ENCODE measurements at regions not wholly inside any gene's neighbourhood (a gene's known extent, or its start where the extent isn't known, plus 50 kb on each side); places are given as distances from the start of the nearest gene placed in this dataset.

DNA sequence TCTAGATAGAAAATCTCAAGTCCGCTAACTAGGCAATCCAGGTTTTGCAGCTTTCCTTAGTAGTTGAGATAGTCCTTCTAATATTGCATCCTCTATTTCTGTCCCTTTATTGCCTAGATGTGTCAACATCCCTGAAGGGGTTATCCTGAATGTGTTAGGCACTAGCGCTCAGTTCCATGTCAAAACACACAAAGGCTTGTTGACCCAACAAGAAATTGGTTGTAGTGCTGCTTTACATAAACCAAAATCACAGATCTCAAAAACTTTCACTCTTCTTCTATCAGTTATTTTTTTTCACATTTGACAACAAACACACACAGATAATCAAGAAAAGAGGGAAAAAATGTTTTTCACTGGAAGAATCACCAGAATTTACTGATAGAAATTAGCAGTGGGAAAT is 51.4 kb upstream of the SOX2 start:
- no peak for FAIRE-seq

DNA sequence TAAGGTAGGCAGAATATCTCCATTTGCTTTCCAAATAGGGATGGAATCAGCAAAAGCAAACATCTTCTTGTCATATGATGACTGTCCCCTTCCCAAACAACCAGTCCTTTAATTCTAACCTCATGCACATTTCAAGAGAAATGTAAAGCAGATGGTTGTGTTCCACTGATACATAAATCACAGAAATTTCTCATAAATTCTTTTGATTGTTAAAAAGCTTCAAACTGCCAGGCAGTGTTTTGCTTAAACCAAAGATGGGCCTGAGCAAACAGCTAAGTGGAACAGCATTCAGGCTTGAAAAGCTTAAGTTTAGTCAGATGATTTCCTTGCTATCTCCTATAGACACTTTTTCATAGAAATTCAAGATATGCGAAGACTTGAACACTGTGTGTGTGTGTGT is 74.3 kb upstream of the SOX2 start:
- FAIRE-seq = no peak

DNA sequence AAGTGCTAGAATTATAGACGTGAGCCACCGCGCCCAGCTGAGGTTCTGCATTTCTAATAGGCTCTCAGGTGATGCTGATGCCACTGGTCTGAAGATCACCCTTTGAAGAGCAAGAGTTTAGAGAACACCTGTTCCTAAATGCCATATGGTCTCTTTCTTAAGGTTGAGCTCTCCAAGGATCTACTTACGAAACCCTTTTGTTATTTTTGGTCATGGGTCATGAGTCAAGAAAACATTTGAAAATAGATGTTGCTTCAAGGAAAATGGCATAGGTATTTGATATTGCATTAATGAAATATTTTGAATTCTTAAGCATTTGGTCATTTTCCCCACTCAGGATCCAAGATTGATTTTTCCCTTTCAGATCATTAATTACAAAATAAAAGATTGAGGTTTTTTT is 74.7 kb upstream of the SOX2 start:
- no peak for FAIRE-seq

DNA sequence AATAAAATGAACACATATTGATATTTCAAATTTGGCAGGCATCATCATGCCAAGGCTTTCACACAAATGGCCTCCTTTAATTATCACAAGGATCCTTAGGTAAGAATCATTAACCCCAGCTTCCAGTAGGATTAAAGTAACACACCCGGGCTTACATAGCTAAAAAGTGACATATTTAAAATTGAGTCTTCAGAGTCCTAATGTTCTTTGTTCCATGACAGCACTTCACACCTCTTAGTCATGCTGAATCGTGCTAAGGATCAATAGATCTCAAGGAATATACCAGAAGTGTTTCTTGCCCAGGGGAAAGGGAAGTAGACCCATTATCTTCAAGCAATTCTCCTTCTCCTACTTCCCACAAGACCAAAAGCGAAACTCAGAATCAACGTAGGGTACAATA is 76.6 kb upstream of the SOX2 start:
- FAIRE-seq = no peak

DNA sequence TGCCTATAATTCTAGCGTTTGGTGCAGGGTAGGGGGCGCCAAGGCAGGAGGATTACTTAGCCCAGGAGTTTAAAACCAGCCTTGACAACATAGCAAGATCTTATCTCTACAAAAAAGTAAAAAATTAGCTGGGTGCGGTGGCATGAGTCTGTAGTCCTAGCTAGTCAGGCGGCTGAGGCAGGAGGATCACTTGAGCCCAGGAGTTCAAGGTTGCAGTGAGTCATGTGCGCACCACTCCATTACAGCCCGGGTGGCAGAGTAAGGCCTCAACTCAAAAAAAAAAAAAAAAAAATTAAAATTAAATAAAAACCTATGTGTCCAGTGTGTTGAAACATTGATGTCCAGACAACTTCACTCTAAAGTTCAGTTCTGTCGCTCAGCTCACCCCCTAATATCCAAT is 78.2 kb upstream of the SOX2 start:
- no peak for FAIRE-seq

DNA sequence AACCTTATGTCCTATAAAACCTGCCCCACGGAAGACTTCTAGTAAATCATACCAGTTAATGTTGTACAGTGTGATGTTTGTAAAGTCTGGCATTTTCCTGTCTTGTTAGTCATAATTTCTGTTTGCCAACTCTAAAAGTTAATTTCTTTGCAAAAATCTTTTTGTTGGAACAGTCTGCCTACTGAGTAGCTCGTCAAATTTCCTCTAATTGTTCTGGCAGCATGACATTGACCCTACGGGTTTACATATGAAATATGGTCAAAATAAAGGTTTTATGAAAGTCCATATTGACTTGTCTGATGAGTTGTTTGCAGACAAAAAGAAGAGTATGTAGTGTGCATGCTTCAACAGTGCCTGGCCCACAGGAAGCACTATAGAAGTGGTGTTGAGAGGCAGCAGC is 79.8 kb upstream of the SOX2 start:
- FAIRE-seq = no peak

DNA sequence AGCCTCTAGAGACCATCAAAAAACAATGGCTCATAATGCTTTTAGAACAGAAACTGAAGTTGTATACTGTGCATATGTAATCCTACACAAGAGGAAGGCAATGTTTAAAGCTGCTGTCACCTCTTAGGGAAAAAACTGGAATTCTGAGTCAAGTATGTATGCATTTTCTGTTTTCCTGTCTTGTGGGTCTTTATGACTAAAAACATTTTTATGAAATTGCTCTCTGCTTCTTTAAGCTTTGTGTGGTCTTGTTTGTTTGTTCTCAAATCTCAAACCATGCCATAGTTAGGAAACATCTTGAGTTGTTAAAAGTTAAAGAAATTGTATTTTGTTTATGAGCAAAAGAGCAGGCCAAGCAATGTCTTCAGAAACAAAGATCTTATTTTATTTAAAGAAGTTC is 80.9 kb upstream of the SOX2 start:
- FAIRE-seq = no peak

DNA sequence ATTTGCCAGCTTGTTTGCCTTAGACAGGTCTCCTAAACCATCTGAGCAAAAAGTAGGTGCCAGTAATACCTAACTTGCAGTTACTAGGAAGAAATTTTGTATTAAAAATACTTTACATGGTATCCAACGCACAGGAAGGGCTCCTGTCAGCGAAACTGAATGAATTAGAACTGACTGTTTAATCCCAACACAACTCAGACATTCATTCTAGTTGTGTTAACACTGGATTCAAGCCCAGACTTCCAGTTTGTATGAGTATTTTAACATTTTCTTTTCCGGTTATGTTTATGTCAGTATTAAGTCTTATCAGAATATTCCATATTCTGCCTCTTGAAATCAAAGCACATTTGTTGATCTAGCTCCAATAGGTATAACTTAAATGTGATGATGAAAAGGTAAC is 82.0 kb upstream of the SOX2 start:
- no peak for FAIRE-seq

DNA sequence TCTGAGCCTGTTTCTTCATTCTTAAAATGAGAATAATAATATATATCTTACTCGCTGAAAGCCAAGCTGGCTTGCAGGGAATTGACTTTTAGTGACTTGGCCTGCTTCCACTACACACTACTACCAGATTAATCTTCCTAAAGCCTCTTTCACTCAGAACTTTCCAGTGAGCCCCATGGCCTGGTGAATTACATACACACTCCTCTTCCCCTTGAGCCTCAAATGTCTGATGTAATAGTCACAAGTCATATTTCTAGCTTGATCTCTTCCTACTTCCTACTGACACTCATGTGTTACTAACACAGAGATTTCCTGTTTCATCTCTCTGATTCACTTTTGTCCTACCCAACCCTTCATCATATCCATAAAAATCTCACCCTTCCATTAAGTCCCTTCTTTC is 82.7 kb upstream of the SOX2 start:
- no peak for FAIRE-seq

DNA sequence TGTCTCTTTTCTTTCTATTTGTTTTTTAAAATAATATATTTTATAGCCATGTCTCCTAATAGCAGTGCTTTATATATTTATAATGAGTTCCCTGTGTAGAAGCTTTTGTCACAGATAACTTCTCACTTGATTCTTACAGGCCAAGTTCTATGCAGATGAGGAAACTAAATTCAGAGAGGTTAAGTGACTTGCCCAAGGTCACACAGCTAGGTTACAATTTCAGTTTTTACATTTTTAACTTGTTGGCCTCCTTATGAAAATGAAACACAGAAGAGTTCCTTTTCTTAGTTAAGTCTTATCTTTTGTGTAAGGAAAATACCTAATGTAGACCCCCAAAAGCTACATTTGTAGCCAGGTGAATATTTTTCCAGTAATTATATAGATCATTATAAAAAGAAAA is 83.3 kb upstream of the SOX2 start:
- no peak for FAIRE-seq

DNA sequence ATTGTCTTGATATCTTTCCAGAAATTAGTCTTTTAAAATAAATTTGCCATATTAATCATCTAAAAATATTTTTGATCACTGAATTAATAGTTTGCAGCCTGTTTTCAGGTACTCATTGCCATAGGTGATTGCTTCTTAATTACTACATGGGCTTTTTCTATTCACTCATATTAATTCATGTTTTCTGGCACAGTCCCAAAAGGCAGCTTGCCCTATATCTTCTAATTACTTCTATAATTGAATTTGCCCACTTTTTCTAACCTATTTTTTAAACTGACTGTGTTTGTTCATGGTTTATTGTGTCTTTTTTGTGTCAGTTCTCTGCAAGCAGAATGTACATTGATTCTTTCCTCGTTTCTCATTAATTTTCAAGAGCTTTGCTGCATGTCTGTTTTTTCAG is 85.7 kb upstream of the SOX2 start:
- no peak for FAIRE-seq

DNA sequence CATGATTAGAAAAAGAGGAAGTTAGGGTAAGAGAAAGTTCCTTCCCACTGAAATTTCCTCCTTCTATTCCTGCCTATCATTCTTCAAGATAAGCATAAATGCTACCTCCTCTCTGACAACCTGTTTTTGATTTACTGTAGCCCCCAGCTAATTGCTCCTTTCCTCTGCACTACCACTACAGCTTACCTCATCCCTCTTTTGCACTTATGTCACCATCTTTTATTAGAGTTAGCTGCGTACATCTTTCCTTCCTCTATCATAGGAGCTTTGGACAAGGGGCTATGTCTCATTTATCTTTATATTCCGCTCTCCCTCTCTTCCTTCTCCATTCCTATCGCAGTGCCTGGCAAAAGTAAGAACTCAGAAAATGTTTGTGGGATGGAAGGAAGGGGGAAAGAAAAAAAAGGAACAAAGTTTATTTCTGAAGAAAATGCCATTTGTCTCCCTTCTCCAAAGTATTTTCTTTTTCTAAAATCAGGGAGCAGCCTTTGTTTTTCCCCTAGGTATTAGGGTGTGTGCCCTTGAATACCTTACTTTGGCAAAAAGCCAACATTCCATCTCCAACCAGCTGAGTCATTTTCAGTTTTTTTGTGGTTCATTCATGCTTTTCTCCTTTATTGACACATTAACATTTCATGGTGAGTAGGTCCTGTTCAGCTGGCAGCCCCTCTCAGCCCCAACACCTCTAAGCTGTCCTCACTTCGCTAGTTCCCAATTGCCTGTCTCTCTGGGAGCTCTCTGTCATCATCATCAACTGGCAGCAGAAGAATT is 87.6 kb upstream of the SOX2 start:
- no peak for FAIRE-seq

DNA sequence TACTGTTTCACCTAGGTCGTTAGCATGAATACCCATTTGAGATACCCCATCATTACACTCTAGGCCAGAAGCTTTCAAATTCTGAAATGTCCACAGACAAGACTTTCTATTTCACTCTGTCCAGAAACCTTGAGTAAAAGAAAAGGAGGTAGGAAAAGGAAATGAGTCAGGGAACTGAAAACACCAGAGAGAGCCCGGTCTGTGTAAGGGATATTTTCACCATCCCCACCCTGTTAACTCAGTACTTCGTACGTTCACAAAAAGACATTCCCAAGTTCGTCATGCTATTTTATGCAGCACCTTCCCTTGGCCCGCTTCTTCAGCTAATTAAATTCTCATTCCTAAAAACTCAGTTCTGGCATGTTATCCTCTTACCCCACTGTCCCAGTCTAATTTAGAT is 89.4 kb upstream of the SOX2 start:
- no peak for FAIRE-seq

DNA sequence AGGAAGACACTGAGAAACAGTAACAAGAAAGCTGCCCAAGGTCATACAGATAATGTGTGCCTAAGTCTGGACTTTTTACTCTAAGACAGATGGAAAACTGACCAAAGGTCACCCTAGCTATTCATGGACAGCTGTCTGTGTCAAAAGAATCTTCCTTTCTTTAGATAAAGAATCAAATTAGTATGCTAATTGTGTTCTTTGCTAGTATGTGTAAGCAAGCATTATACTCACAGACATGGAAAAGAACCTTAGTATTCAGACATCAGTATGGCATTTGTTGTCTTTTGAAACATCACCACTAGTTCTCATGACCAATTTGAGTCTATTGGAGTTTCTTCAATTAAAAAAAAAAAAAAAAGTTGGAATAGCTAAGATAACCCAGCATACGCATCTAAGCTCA is 91.8 kb upstream of the SOX2 start:
- no peak for FAIRE-seq

DNA sequence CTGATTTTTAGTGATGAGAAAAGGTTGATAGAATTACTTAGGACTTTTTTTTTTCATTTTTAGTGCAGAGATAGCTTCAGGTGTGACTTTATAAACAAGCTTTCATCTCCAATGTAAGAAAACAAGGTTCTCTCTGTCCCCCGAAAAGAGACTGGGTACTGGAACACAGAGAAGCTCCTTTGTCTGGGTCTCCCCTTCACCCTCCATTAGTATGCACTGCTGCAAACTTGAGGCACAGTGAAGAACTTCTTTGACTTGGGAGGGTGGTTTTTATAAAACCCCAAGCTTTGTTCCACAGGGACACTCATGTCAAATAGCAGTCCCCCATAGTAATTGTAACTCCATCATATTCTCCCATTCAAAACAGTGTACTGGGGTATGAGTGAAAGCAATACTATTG is 93.5 kb upstream of the SOX2 start:
- no peak for FAIRE-seq

DNA sequence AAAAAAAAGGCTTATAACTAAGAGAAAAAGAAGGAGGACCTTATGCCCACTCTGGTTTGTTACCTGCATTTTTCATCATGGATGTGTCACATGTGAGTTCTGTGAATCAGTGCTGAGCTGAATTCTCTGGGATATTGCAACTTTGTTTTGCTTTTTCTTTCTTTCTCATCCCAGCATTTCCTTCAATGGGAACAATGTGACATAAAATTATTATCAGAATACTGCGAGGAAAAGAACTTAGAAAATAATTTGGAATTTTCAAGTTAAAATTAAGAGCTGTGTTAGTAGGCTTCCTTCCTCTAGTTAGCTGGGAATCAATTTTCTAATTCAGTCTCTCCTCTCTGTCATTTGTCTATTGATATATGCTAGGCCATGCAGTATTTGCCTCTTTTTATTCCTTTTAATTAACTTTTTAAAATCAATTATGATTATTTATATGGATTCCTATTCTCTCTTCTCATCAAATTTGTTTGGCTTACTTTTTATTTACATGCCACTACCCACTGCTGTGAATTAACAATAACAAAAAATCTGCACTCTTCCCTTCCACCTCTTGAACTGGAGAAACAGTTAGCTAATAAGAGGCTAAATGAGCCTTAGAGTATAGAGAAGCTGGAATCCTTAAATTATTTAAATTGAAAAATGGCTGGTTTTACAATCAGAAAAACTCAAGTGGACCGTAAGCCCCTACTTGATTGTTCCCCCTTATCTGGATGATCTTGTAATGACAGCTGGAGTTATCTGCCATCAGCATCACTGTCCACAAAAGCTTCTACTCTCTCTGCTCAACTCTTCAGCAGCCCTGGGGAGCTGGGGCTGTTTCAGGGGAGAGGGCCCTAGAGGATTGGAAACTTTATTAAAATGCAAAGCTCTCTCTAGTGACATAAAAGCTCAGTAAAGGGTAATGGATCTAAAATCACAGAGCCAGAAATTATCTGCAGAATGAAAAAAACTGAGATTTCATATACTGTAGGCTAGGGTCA is 95.3 kb upstream of the SOX2 start:
- FAIRE-seq = no peak

DNA sequence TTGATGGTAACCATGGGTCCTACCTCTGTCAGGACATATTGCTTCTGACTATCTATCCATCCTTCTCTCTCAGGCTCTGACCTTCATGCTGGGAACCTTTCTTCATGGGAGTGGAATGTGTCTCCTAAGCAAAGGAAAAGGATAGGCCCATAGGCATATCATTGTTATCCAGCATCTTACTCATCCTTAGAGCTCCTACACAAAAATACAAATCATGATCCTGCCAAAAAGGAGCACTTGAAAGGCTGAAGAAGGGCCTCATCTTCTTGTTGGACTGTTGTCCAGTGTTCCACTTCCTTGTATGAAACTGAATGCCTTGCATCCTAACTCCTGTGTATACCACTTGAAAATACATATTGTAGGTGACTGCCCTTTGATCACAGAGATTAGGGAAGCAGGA is 96.1 kb upstream of the SOX2 start:
- no peak for FAIRE-seq

DNA sequence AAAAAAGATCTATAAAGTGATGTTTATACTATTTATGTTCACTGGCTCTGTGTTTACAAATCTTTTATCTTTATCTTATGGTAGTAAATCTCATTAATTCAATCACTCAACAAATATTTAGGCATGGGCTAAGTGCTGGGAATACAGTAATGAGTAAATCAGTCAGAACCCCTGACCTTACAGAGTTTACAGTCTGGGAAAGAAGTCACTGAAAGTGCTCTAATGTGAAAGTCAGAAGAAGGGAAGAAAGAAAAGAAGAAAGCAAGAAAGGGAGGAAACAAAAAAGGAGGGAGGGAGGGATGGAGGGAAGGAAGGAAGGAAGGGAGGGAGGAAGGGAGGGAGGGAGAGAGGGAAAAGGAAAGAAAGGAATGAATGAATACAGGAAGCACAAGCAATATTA is 96.8 kb upstream of the SOX2 start:
- FAIRE-seq = no peak

DNA sequence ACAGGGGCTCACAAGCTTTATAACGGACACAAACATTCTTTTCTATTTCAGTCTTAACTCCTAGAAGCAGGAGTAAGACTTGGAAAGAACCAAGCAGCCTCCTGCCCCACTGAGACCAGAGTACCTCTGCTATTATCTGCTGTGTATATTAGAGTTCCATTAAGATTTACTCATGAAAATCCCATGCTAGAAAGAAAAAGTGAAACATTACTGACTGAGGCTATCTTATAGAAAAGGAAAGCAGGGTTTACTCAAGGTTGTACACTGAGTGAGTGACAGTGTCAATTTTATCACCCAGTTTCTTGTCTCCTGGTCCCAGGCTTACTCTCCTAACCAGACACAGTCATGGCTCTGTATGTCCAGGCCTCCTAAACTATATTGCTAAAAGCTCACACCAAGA is 97.9 kb upstream of the SOX2 start:
- FAIRE-seq = no peak

DNA sequence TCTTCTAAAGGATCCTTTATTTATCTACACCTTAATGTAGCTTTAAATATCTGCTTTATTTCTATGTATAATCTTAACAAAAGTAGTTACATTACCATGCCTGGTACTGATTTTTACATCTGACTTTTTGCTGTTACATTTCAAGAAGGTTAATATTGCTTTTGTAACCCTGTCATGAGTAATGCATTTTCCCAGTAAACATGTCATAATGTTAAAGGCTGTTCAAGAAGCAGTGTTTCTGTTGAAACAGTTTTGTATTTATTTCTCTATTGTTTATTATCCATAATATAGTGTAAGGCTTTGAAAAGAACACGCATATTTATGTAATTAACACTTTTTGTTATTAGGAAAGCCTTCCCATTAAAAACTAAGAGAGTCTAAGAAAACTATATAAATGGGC is 98.5 kb upstream of the SOX2 start:
- no peak for FAIRE-seq

DNA sequence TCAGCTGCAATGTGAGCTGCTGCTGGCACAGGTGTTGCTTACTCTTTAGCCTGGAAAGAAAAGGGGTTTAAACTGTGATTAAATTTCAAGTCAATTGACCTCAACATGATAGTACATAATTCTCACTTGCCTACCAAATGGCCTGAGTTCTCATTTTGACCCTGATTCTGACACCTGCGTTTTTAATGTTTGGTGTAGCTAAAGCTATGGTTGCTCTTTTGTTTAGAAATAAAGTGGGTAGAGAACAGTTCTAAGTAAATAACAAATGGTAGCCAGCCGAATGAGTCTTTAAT is 100.8 kb upstream of the SOX2 start:
- FAIRE-seq = no peak

DNA sequence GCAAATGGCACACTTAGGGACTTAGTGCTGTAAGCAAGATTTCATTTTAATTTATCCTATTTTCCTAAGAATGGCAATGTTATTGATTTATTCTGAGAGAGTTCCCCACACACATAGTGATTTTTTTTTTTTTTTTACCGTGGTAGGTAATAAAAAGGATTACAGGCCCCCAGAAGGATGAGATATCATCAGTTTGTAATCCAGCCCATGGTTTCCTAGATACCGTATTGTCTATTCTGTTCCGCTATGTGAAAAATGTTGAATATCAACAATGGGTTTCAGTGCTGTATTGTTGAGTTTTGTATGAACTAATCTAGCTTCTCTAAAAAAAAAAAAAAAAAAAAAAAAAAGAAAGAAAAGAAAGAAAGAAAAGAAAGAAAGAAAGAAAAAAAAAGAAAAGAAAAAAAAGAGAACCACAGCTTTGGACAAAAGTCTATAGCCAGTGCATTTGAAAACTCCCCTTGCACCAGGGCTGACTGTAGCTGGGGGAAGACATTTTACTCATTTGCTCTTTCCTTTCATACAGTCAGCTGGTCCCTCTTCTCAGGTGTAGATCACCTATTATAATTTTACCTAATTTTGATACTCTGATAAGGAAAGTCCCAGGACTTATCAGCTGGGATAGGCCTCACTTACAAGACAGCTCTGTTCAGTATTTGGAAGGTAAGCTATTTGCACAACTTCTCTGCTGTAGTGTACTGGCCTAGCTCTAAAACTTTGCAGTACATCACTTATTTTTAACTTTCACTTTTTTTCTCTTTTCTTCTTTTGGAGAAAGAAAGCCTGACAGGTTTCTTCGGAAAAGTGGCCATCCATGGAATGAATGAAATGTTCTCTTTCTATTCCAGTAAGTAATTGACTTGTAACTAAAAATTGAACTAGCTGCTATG is 101.4 kb upstream of the SOX2 start:
- no peak for FAIRE-seq

DNA sequence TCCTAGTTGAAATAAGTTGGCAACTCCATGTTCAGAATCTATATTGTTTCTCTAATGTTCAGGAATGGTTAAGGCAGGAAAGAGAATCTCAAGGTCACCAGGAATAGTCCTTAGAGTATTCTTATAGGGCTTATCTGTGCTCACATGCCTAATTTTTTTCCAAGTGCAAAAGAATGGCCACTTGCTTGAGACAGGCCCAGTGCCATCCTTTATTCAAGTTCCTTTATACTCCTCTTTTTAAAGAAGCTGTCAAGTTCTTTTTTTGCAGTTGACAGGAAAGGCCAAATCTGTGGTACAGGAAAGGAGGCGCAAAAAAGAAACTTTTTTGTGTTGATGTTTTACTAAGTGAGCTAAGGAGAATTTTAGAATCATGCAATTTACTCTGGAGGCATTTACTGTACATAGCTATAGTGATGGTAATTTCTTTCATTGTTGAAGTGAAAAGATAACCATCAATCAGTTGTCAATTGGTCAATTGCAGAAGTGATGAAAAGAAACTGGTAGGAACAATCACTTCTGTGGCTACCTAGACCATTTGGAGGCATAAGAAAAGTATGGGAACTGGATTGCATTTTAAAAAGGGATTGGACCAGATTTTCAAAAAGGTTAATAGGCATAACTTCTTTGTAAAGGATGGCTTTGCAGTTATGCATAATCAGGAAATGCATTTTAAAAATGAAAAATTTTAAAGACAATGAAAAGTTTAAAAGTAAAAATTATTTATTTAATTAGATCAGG is 102.5 kb upstream of the SOX2 start:
- FAIRE-seq = no peak
